ENCODE measurements at regions not wholly inside any gene's neighbourhood (a gene's known extent, or its start where the extent isn't known, plus 50 kb on each side); places are given as distances from the start of the nearest gene placed in this dataset.

GRCh38 chr16:55113210-55113609, 182.5 kb downstream of the IRX5 start:
- no peaks in the 10 kb centered on the region for H3K9me3 ChIP-seq (ENCODE audit: control insufficient read depth, low read depth, low read length)
- DNase-seq: no peak
- no peaks in the 10 kb centered on the region for H3K27me3 ChIP-seq (ENCODE audit: control insufficient read depth, insufficient read depth, low read length)
- H3K36me3 ChIP-seq (ENCODE audit: control insufficient read depth, insufficient read depth, low read length): no peaks in the 10 kb centered on the region
- 80% methylated on average over 1 of the region's 2 CpGs for WGBS (ENCODE audit: insufficient coverage, low lambda C conversion rate)
- H3K27ac ChIP-seq (ENCODE audit: low read length): no peak overlapping the region
- no peak overlapping the region for H3K4me3 ChIP-seq (ENCODE audit: low read length)
- H3K4me1 ChIP-seq (ENCODE audit: control insufficient read depth, insufficient read depth, low read length): no peaks in the 10 kb centered on the region

- H3K27me3 ChIP-seq (ENCODE audit: control insufficient read depth, insufficient read depth, low read length): no peaks in the 10 kb centered on the region
- no peaks in the 10 kb centered on the region for H3K36me3 ChIP-seq (ENCODE audit: control insufficient read depth, insufficient read depth, low read length)
- no CpG with 5 or more reads among the region's 2 CpGs for WGBS (ENCODE audit: insufficient coverage, low lambda C conversion rate)
- no peaks in the 10 kb centered on the region for H3K9me3 ChIP-seq (ENCODE audit: control insufficient read depth, low read depth, low read length)
- DNase-seq: no peak
- H3K4me1 ChIP-seq (ENCODE audit: control insufficient read depth, insufficient read depth, low read length): no peaks in the 10 kb centered on the region
- no peak overlapping the region for H3K27ac ChIP-seq (ENCODE audit: low read length)
- H3K4me3 ChIP-seq (ENCODE audit: low read length): no peak overlapping the region
Measured at GRCh38 chr16:55115506-55115905, 184.8 kb downstream of the IRX5 start.

GRCh38 chr16:55116165-55116920, 185.7 kb downstream of the IRX5 start:
- Histone ChIP-seq H3K9me3 (ENCODE audit: control insufficient read depth, low read depth, low read length) (no peaks in the 10 kb centered on the region), H3K36me3 (ENCODE audit: control insufficient read depth, insufficient read depth, low read length) (no peaks in the 10 kb centered on the region), H3K4me3 (ENCODE audit: low read length) (no peak overlapping the region), H3K27ac (ENCODE audit: low read length) (no peak overlapping the region), H3K27me3 (ENCODE audit: control insufficient read depth, insufficient read depth, low read length) (no peaks in the 10 kb centered on the region), H3K4me1 (ENCODE audit: control insufficient read depth, insufficient read depth, low read length) (no peaks in the 10 kb centered on the region)
- WGBS (ENCODE audit: insufficient coverage, low lambda C conversion rate): no CpG with 5 or more reads among the region's 14 CpGs
- DNase-seq: no peak

GRCh38 chr16:55118701-55119260, 188.1 kb downstream of the IRX5 start:
- 100% methylated on average over 1 of the region's 10 CpGs for WGBS (ENCODE audit: insufficient coverage, low lambda C conversion rate)

GRCh38 chr16:55120408-55120807, 189.7 kb downstream of the IRX5 start:
- Histone ChIP-seq H3K9me3 (ENCODE audit: control insufficient read depth, low read depth, low read length) (no peaks in the 10 kb centered on the region), H3K36me3 (ENCODE audit: control insufficient read depth, insufficient read depth, low read length) (no peaks in the 10 kb centered on the region), H3K27me3 (ENCODE audit: control insufficient read depth, insufficient read depth, low read length) (no peaks in the 10 kb centered on the region), H3K4me3 (ENCODE audit: low read length) (no peak overlapping the region), H3K27ac (ENCODE audit: low read length) (no peak overlapping the region), H3K4me1 (ENCODE audit: control insufficient read depth, insufficient read depth, low read length) (no peaks in the 10 kb centered on the region)
- no CpG with 5 or more reads among the region's 2 CpGs for WGBS (ENCODE audit: insufficient coverage, low lambda C conversion rate)
- no peak for DNase-seq

More at GRCh38 chr16:55118701-55119260, 188.1 kb downstream of the IRX5 start:
- Histone ChIP-seq H3K27me3 (ENCODE audit: control insufficient read depth, insufficient read depth, low read length) (no peaks in the 10 kb centered on the region), H3K27ac (ENCODE audit: low read length) (no peak overlapping the region), H3K9me3 (ENCODE audit: control insufficient read depth, low read depth, low read length) (no peaks in the 10 kb centered on the region), H3K4me3 (ENCODE audit: low read length) (no peak overlapping the region), H3K4me1 (ENCODE audit: control insufficient read depth, insufficient read depth, low read length) (no peaks in the 10 kb centered on the region), H3K36me3 (ENCODE audit: control insufficient read depth, insufficient read depth, low read length) (no peaks in the 10 kb centered on the region)
- no peak for DNase-seq

GRCh38 chr16:55120826-55121225, 190.2 kb downstream of the IRX5 start:
- H3K4me1 ChIP-seq (ENCODE audit: control insufficient read depth, insufficient read depth, low read length): no peaks in the 10 kb centered on the region
- WGBS (ENCODE audit: insufficient coverage, low lambda C conversion rate): no CpG with 5 or more reads among the region's 4 CpGs

GRCh38 chr16:55123652-55124051, 193.0 kb downstream of the IRX5 start:
- Histone ChIP-seq H3K27me3 (ENCODE audit: control insufficient read depth, insufficient read depth, low read length) (no peaks in the 10 kb centered on the region), H3K36me3 (ENCODE audit: control insufficient read depth, insufficient read depth, low read length) (no peaks in the 10 kb centered on the region), H3K4me1 (ENCODE audit: control insufficient read depth, insufficient read depth, low read length) (no peaks in the 10 kb centered on the region), H3K4me3 (ENCODE audit: low read length) (no peak overlapping the region), H3K27ac (ENCODE audit: low read length) (no peak overlapping the region), H3K9me3 (ENCODE audit: control insufficient read depth, low read depth, low read length) (no peaks in the 10 kb centered on the region)
- no CpG with 5 or more reads among the region's 1 CpG for WGBS (ENCODE audit: insufficient coverage, low lambda C conversion rate)
- no peak for DNase-seq

More at GRCh38 chr16:55120826-55121225, 190.2 kb downstream of the IRX5 start:
- Histone ChIP-seq H3K9me3 (ENCODE audit: control insufficient read depth, low read depth, low read length) (no peaks in the 10 kb centered on the region), H3K27me3 (ENCODE audit: control insufficient read depth, insufficient read depth, low read length) (no peaks in the 10 kb centered on the region), H3K36me3 (ENCODE audit: control insufficient read depth, insufficient read depth, low read length) (no peaks in the 10 kb centered on the region), H3K27ac (ENCODE audit: low read length) (no peak overlapping the region), H3K4me3 (ENCODE audit: low read length) (no peak overlapping the region)
- no peak for DNase-seq

GRCh38 chr16:55125818-55126385, 195.2 kb downstream of the IRX5 start:
- Histone ChIP-seq H3K4me3 (ENCODE audit: low read length) (no peak overlapping the region), H3K9me3 (ENCODE audit: control insufficient read depth, low read depth, low read length) (no peaks in the 10 kb centered on the region), H3K36me3 (ENCODE audit: control insufficient read depth, insufficient read depth, low read length) (no peaks in the 10 kb centered on the region), H3K4me1 (ENCODE audit: control insufficient read depth, insufficient read depth, low read length) (no peaks in the 10 kb centered on the region), H3K27ac (ENCODE audit: low read length) (no peak overlapping the region), H3K27me3 (ENCODE audit: control insufficient read depth, insufficient read depth, low read length) (no peaks in the 10 kb centered on the region)
- no peak for DNase-seq
- WGBS (ENCODE audit: insufficient coverage, low lambda C conversion rate): no CpG with 5 or more reads among the region's 8 CpGs

- Histone ChIP-seq H3K27me3 (ENCODE audit: control insufficient read depth, insufficient read depth, low read length) (no peaks in the 10 kb centered on the region), H3K4me1 (ENCODE audit: control insufficient read depth, insufficient read depth, low read length) (no peaks in the 10 kb centered on the region), H3K4me3 (ENCODE audit: low read length) (no peak overlapping the region), H3K27ac (ENCODE audit: low read length) (no peak overlapping the region), H3K36me3 (ENCODE audit: control insufficient read depth, insufficient read depth, low read length) (no peaks in the 10 kb centered on the region), H3K9me3 (ENCODE audit: control insufficient read depth, low read depth, low read length) (no peaks in the 10 kb centered on the region)
- no CpG with 5 or more reads among the region's 8 CpGs for WGBS (ENCODE audit: insufficient coverage, low lambda C conversion rate)
- no peak for DNase-seq
Measured at GRCh38 chr16:55126456-55126855, 195.8 kb downstream of the IRX5 start.

GRCh38 chr16:55130456-55130855, 193.5 kb upstream of the IRX6 start:
- no peak for DNase-seq
- WGBS (ENCODE audit: insufficient coverage, low lambda C conversion rate): no CpG with 5 or more reads among the region's 12 CpGs
- no peak overlapping the region for H3K4me3 ChIP-seq (ENCODE audit: low read length)
- H3K27ac ChIP-seq (ENCODE audit: low read length): no peak overlapping the region
- no peaks in the 10 kb centered on the region for H3K27me3 ChIP-seq (ENCODE audit: control insufficient read depth, insufficient read depth, low read length)
- H3K36me3 ChIP-seq (ENCODE audit: control insufficient read depth, insufficient read depth, low read length): no peaks in the 10 kb centered on the region
- no peaks in the 10 kb centered on the region for H3K4me1 ChIP-seq (ENCODE audit: control insufficient read depth, insufficient read depth, low read length)
- H3K9me3 ChIP-seq (ENCODE audit: control insufficient read depth, low read depth, low read length): no peaks in the 10 kb centered on the region
